Activated T-helper 17 cell treated with anti-CD3 and anti-CD28 coated beads, Interleukin-2, amount 50 U/mL, for 72 hours (primary cell): ENCODE measurements at regions not wholly inside any gene's neighbourhood (a gene's known extent, or its start where the extent isn't known, plus 50 kb on each side); places are given as distances from the start of the nearest gene placed in this dataset.

Experiments
- ATAC-seq: fragments of 150-1000 bp; cut with Tn5 transposase; replicated peaks from 2 replicates; pipeline ENCODE4 v1.10.0; 2021; ENCODE audit warnings: mild to moderate bottlenecking, moderate library complexity
- H3K27ac Mint-ChIP-seq: one replicate; pipeline ENCODE4 v1.8.0; 2022; ENCODE audit warnings: mixed read lengths
- H3K27me3 Mint-ChIP-seq: one replicate; pipeline ENCODE4 v1.8.0; 2022; ENCODE audit warnings: mixed read lengths
- H3K36me3 Mint-ChIP-seq: one replicate; pipeline ENCODE4 v1.8.0; 2022; ENCODE audit warnings: low read depth, mild to moderate bottlenecking, mixed read lengths
- H3K4me1 Mint-ChIP-seq: one replicate; pipeline ENCODE4 v1.8.0; 2022; ENCODE audit warnings: mixed read lengths
- H3K4me3 Mint-ChIP-seq: one replicate; pipeline ENCODE4 v1.8.0; 2022; ENCODE audit warnings: mild to moderate bottlenecking, mixed read lengths
- H3K9me3 Mint-ChIP-seq: one replicate; pipeline ENCODE4 v1.8.0; 2022; ENCODE audit warnings: mixed read lengths

DNA sequence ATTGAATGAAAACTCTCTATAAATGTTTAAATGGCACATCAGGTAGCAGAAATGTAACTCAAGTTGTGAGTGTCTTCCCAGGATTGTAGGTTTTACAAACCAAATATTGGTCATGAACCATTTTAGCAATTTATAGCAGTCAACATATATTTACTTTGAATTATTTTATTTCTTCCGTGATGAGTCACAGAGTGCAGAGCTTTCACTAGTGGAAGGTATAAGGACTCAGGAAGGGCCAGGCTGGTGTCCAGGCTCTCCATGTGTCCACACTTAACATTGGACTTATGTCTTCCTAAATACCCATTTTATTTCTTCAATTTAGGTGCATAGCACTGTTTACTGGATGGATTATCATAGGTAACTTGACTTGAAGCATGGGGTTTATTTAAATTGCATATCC lies 120.9 kb downstream of the OLIG3 start:
- no peak overlapping the region for H3K4me3 Mint-ChIP-seq
- ATAC-seq = no peak
- H3K36me3 Mint-ChIP-seq = no peaks in the 10 kb centered on the region
- H3K4me1 Mint-ChIP-seq = peaks cover 12% of the 10 kb centered on the region
- no peaks in the 10 kb centered on the region for H3K27me3 Mint-ChIP-seq
- H3K27ac Mint-ChIP-seq = no peak overlapping the region
- H3K9me3 Mint-ChIP-seq = peaks cover 3% of the 10 kb centered on the region

DNA sequence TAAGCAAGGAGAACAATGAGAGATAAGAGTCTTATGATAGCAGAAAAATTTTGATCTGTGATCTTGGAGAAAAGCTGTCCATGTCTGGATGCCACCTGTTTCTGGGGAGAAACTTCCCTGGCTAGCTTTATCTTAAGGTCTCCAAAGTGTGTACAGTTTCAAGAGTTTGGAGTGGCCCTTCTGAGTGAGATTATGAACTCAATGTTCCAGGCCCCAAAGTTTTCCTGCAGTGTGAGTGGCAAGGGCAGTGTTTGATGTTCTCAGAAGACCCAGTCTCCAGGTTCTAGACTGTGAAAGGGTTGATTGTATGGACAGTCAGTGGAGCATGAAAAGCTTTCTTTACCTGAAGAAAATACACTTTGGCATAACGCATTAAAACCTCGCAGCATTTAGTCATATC lies 121.7 kb downstream of the OLIG3 start:
- Mint-ChIP-seq H3K27ac (no peak overlapping the region), H3K27me3 (no peaks in the 10 kb centered on the region), H3K36me3 (no peaks in the 10 kb centered on the region), H3K9me3 (peaks cover 3% of the 10 kb centered on the region), H3K4me3 (no peak overlapping the region), H3K4me1 (peaks cover 12% of the 10 kb centered on the region)
- ATAC-seq = no peak

DNA sequence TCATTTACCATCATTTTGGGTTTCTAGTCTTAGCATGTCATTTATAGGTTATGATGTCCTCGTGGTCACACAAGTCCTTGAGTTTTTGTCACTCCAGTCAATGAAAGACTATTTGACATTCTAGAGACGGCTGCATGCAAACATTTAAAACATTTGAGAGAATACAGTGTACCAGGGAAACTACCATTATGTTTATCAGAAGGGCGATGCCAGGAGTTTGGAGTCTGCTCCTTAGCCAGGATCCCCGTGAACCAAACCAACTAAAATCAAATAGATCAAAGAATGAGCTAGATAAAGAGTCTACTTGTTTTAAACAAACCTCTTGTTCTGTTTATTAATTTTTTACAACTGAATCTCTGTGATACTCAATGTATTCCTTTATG lies 122.6 kb downstream of the OLIG3 start:
- H3K27me3 Mint-ChIP-seq = no peaks in the 10 kb centered on the region
- no peak overlapping the region for H3K27ac Mint-ChIP-seq
- ATAC-seq = no peak
- peaks cover 12% of the 10 kb centered on the region for H3K4me1 Mint-ChIP-seq
- H3K36me3 Mint-ChIP-seq = no peaks in the 10 kb centered on the region
- peaks cover 3% of the 10 kb centered on the region for H3K9me3 Mint-ChIP-seq
- no peak overlapping the region for H3K4me3 Mint-ChIP-seq

GRCh38 chr6:137370871-137371633 lies 123.1 kb downstream of the OLIG3 start:
- Mint-ChIP-seq H3K4me1 (peaks cover 7% of the 10 kb centered on the region), H3K27me3 (no peaks in the 10 kb centered on the region), H3K27ac (no peak overlapping the region), H3K4me3 (no peak overlapping the region), H3K36me3 (no peaks in the 10 kb centered on the region), H3K9me3 (no peaks in the 10 kb centered on the region)
- no peak for ATAC-seq

DNA sequence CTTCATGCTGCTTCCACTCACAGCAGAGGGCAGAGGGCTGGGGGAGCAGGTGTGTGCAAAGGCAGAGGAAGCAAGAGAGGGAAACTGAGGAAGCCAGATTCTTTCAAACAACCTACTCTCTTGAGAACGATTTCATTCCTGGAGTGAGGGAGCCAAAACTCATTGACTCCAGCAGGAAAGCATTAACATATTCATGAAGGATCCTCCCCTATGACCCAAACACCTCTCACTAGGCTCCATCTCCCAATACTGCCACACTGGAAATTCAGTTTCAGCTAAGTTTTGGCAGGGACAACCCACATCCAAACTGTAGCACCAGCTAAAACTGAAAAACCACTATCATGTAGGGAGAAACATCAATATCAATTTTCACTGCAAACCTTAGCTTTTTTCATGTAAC lies 125.1 kb downstream of the OLIG3 start:
- ATAC-seq = no peak
- H3K27ac Mint-ChIP-seq = no peak overlapping the region
- H3K4me1 Mint-ChIP-seq = peaks cover 7% of the 10 kb centered on the region
- no peaks in the 10 kb centered on the region for H3K36me3 Mint-ChIP-seq
- no peaks in the 10 kb centered on the region for H3K9me3 Mint-ChIP-seq
- H3K27me3 Mint-ChIP-seq = no peaks in the 10 kb centered on the region
- H3K4me3 Mint-ChIP-seq = no peak overlapping the region

DNA sequence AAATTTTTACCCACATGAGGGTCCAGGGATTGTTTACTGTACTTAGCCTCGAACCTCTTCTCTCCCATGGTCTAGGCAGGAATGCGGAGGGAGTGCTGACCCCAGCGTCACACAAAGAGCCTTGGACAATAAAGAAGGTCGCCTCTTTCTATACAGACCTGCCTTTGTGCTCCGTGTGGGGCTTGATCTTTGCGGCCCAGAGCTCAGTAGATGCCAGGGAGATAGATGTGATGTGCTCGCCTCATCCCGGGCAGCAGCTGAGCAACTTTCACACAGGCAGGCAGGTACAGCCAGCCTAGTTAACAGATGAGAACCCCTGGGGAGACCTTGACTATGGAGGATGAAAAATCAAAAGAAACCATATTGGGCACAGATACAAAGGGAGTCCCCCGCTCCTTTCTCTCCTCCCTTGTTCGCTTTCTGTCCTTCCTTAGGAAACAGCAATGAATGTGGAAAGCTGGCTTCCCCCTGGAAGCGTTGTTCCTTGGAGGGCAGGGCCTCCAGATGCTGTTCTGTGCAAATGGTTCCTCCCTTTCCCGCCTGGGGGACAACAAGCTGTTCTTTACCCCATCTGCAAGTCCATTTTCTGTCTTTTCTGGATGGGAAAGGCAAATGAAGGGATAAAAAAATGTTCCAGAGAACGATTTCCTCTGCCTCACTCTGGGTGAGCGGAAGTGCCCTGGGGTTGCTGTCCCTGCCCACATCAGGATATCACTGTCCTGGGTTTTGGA lies 128.3 kb downstream of the OLIG3 start:
- Mint-ChIP-seq H3K9me3 (no peaks in the 10 kb centered on the region), H3K27me3 (no peaks in the 10 kb centered on the region), H3K4me3 (no peak overlapping the region), H3K4me1 (peaks cover 24% of the 10 kb centered on the region), H3K27ac (no peak overlapping the region), H3K36me3 (no peaks in the 10 kb centered on the region)
- no peak for ATAC-seq

- peaks cover 17% of the 10 kb centered on the region for H3K4me1 Mint-ChIP-seq
- no peaks in the 10 kb centered on the region for H3K27me3 Mint-ChIP-seq
- H3K27ac Mint-ChIP-seq = peak overlapping the region; percentile 21
- H3K36me3 Mint-ChIP-seq = no peaks in the 10 kb centered on the region
- H3K4me3 Mint-ChIP-seq = peak overlapping the region; percentile 37
- peak; percentile 96 for ATAC-seq
- H3K9me3 Mint-ChIP-seq = no peaks in the 10 kb centered on the region
Measured at GRCh38 chr6:137363805-137364138, 130.4 kb downstream of the OLIG3 start.

GRCh38 chr6:137362878-137363804 lies 131.1 kb downstream of the OLIG3 start:
- H3K9me3 Mint-ChIP-seq = no peaks in the 10 kb centered on the region
- no peaks in the 10 kb centered on the region for H3K27me3 Mint-ChIP-seq
- ATAC-seq = peak; percentile 29
- H3K27ac Mint-ChIP-seq = peak overlapping the region; percentile 21
- peak overlapping the region; percentile 37 for H3K4me3 Mint-ChIP-seq
- peaks cover 17% of the 10 kb centered on the region for H3K4me1 Mint-ChIP-seq
- H3K36me3 Mint-ChIP-seq = no peaks in the 10 kb centered on the region

DNA sequence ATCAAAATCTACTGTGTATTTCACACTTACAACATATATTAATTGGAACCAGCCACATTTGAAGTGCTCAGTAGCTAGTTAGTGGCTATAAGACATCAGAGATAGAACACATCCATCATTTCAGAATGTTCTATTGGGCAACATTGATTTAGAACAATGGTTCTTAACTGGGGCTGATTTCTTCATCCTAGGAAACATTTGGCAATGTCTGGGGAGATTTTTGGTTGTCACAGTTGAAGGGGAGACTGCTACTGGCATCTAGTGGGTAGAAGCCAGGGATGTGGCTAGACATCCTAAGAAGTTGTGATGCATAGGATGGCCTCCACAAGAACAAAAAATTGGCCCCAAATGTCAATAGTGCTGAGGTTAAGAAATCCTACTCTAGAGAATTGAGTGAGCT lies 132.5 kb downstream of the OLIG3 start:
- no peaks in the 10 kb centered on the region for H3K9me3 Mint-ChIP-seq
- H3K36me3 Mint-ChIP-seq = no peaks in the 10 kb centered on the region
- H3K27ac Mint-ChIP-seq = no peak overlapping the region
- no peak overlapping the region for H3K4me3 Mint-ChIP-seq
- H3K27me3 Mint-ChIP-seq = no peaks in the 10 kb centered on the region
- no peak for ATAC-seq
- peaks cover 17% of the 10 kb centered on the region for H3K4me1 Mint-ChIP-seq

DNA sequence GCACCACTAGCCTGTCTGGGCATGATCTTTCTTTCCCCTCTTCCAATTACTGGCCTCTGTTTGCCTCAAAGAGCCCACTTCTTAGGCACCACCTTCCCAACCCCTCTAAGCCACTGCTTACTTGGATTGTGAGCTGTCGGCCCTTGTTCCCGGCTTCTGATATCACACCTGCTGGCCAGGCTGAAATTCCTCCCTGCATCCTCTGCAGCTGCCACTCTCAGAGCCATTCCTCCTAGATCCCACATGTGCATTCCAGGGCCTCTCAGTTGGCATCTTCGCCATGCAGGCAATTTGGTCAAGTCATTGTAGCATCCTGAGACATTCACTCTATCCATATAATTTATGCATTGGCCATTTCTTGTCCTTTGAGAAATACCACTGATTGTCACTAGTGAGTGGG lies 135.9 kb downstream of the OLIG3 start:
- H3K4me3 Mint-ChIP-seq = no peak overlapping the region

DNA sequence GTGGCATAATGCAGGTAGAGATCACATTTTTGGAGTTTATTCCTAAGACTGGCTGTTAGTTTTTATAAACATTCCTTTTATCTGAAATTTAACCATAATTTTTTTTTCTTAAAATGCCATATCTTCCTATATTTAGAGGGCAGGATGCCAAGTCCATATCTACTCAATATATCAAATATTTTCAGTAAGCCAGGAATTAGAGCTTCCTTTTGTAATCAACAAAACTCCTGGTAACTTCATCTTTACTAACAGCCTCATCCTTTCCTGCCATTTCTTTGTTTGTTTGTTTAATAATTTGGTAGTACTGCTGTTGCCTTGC lies 136.3 kb downstream of the OLIG3 start:
- ATAC-seq = no peak
- H3K9me3 Mint-ChIP-seq = no peaks in the 10 kb centered on the region
- H3K27ac Mint-ChIP-seq = no peak overlapping the region
- no peaks in the 10 kb centered on the region for H3K27me3 Mint-ChIP-seq
- H3K36me3 Mint-ChIP-seq = no peaks in the 10 kb centered on the region
- H3K4me1 Mint-ChIP-seq = peaks cover 17% of the 10 kb centered on the region
- H3K4me3 Mint-ChIP-seq = no peak overlapping the region

More for the DNA sequence above, 135.9 kb downstream of the OLIG3 start:
- peaks cover 18% of the 10 kb centered on the region for H3K4me1 Mint-ChIP-seq
- no peaks in the 10 kb centered on the region for H3K9me3 Mint-ChIP-seq
- no peaks in the 10 kb centered on the region for H3K27me3 Mint-ChIP-seq
- no peaks in the 10 kb centered on the region for H3K36me3 Mint-ChIP-seq
- no peak overlapping the region for H3K27ac Mint-ChIP-seq
- no peak for ATAC-seq

- ATAC-seq = no peak
- H3K9me3 Mint-ChIP-seq = no peaks in the 10 kb centered on the region
- no peaks in the 10 kb centered on the region for H3K27me3 Mint-ChIP-seq
- no peaks in the 10 kb centered on the region for H3K36me3 Mint-ChIP-seq
- H3K4me3 Mint-ChIP-seq = no peak overlapping the region
- H3K4me1 Mint-ChIP-seq = peaks cover 14% of the 10 kb centered on the region
- H3K27ac Mint-ChIP-seq = no peak overlapping the region
Measured at GRCh38 chr6:137357263-137357947, 136.8 kb downstream of the OLIG3 start.

DNA sequence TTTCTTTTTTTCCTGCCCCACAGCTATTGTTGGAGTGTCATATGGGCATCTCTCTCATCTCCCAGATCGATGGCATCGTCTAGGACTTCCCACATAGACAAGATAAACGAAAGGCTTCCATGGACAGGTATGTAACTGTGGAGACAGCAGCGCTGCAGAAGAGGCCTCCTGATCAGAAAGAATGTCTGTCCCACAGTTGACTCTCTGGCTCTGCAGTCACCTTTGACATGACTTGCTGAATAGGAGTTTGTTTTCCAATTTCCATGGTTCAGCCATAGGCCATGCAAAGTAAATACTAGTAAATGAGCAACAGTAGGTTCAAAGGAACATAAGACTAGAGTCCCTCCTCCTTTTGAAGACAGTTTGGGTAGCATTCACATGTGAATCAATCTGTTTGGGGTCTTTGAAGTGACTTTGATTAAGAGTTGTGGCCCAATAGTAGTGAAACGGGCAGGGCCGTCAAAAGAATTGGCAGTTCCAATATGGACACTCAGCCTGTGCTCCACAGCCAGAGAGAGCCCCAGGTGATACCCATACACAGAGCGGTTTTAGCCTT lies 134.7 kb upstream of the IFNGR1 start:
- H3K4me3 Mint-ChIP-seq = peak overlapping the region; percentile 18
- H3K27ac Mint-ChIP-seq = peak overlapping the region; percentile 9
- ATAC-seq = no peak
- H3K27me3 Mint-ChIP-seq = no peaks in the 10 kb centered on the region
- no peaks in the 10 kb centered on the region for H3K9me3 Mint-ChIP-seq
- peaks cover 12% of the 10 kb centered on the region for H3K4me1 Mint-ChIP-seq
- no peaks in the 10 kb centered on the region for H3K36me3 Mint-ChIP-seq

DNA sequence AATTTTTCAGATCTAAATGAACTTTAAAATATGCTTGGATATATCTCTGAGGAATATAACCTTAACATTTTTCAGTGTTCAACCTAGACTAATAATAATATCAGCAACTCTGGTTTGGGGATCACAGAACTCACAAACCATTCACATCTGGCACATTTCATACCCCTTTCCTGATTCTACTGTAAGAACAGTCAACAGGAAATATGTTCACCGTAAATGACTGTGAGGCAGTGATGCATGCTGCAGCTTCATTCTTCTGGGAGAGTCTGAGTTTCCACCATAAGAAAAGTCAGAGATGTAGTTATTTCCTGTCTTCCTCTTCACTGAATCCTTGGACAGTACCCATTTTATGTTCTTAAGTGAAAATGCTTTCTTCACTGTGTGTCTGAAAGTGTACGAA lies 134.2 kb upstream of the IFNGR1 start:
- no peaks in the 10 kb centered on the region for H3K27me3 Mint-ChIP-seq
- H3K27ac Mint-ChIP-seq = peak overlapping the region; percentile 9
- peak; percentile 81 for ATAC-seq
- H3K36me3 Mint-ChIP-seq = no peaks in the 10 kb centered on the region
- H3K4me3 Mint-ChIP-seq = peak overlapping the region; percentile 18
- H3K9me3 Mint-ChIP-seq = no peaks in the 10 kb centered on the region
- H3K4me1 Mint-ChIP-seq = peaks cover 12% of the 10 kb centered on the region
